ENCODE measurements at regions not wholly inside any gene's neighbourhood (a gene's known extent, or its start where the extent isn't known, plus 50 kb on each side); places are given as distances from the start of the nearest gene placed in this dataset.
"Not testable (repeated sequence)": the region's sequence is repeated elsewhere in the genome, so short reads cannot be mapped to it uniquely, and the experiment has no call there.

- DNase-seq, result no peak
These were observed 484.0 kb upstream of the MAP2 start for GRCh38 chr2:208939852-208940251.

GRCh38 chr2:208945719-208946256, 478.1 kb upstream of the MAP2 start:
- DNase-seq, result no peak

GRCh38 chr2:208948073-208948472, 475.8 kb upstream of the MAP2 start:
- no peak for DNase-seq

- DNase-seq, result no peak
These were observed 453.8 kb upstream of the MAP2 start for GRCh38 chr2:208970070-208970469.

- no peak for DNase-seq
These were observed 446.3 kb upstream of the MAP2 start for GRCh38 chr2:208977582-208977981.

GRCh38 chr2:208978946-208979345, 444.9 kb upstream of the MAP2 start:
- no peak for DNase-seq

GRCh38 chr2:208980321-208980720, 443.5 kb upstream of the MAP2 start:
- no peak for DNase-seq

- DNase-seq, result no peak
These were observed 441.0 kb upstream of the MAP2 start for GRCh38 chr2:208982831-208983230.

- no peak for DNase-seq
These were observed 440.4 kb upstream of the MAP2 start for GRCh38 chr2:208983486-208983885.

GRCh38 chr2:208984376-208985090, 439.3 kb upstream of the MAP2 start:
- DNase-seq, result no peak

GRCh38 chr2:208985644-208986043, 438.2 kb upstream of the MAP2 start:
- no peak for DNase-seq

- DNase-seq, result no peak
These were observed 433.1 kb upstream of the MAP2 start for GRCh38 chr2:208990716-208991115.

- no peak for DNase-seq
These were observed 423.9 kb upstream of the MAP2 start for GRCh38 chr2:208999911-209000310.

- DNase-seq, result no peak
These were observed 421.8 kb upstream of the MAP2 start for GRCh38 chr2:209002054-209002453.

GRCh38 chr2:209005371-209005770, 418.5 kb upstream of the MAP2 start:
- no peak for DNase-seq

GRCh38 chr2:209008636-209009287, 415.1 kb upstream of the MAP2 start:
- no peak for DNase-seq

- not testable (repeated sequence) for DNase-seq
These were observed 405.2 kb upstream of the MAP2 start for GRCh38 chr2:209018633-209019032.

- DNase-seq, result no peak
These were observed 394.6 kb upstream of the MAP2 start for GRCh38 chr2:209029249-209029648.

GRCh38 chr2:209044307-209044706, 379.5 kb upstream of the MAP2 start:
- no peak for DNase-seq

GRCh38 chr2:209046163-209046562, 377.7 kb upstream of the MAP2 start:
- no peak for DNase-seq

GRCh38 chr2:209049608-209050007, 374.2 kb upstream of the MAP2 start:
- DNase-seq, result no peak

- DNase-seq, result no peak
These were observed 361.6 kb upstream of the MAP2 start for GRCh38 chr2:209062210-209062609.

- no peak for DNase-seq
These were observed 353.6 kb upstream of the MAP2 start for GRCh38 chr2:209070262-209070661.

- DNase-seq, result no peak
These were observed 350.7 kb upstream of the MAP2 start for GRCh38 chr2:209073151-209073550.

- no peak for DNase-seq
These were observed 349.1 kb upstream of the MAP2 start for GRCh38 chr2:209074711-209075110.
